HEK293T (cell line): ENCODE measurements at regions not wholly inside any gene's neighbourhood (a gene's known extent, or its start where the extent isn't known, plus 50 kb on each side); places are given as distances from the start of the nearest gene placed in this dataset.

Experiments
- ARNT ChIP-seq: fragments of 450-650 bp; IDR thresholded peaks from 2 replicates; pipeline ENCODE4 v1.6.1; 2017; ENCODE audit warnings: mild to moderate bottlenecking
- BHLHE40 ChIP-seq: fragments of 450-650 bp; IDR thresholded peaks from 2 replicates; pipeline ENCODE4 v1.6.1; 2016; ENCODE audit warnings: mild to moderate bottlenecking, moderate library complexity, borderline replicate concordance
- ELF4 ChIP-seq: fragments of 450-650 bp; IDR thresholded peaks from 2 replicates; pipeline ENCODE4 v1.6.1; 2017; ENCODE audit warnings: antibody characterized with exemption
- FOXA1 ChIP-seq: fragments of 450-650 bp; IDR thresholded peaks from 2 replicates; pipeline ENCODE4 v1.6.1; 2016; ENCODE audit warnings: mild to moderate bottlenecking
- FOXK2 ChIP-seq: fragments of 450-650 bp; IDR thresholded peaks from 2 replicates; pipeline ENCODE4 v1.6.1; 2016; ENCODE audit warnings: mild to moderate bottlenecking
- FOXM1 ChIP-seq: fragments of 450-650 bp; IDR thresholded peaks from 2 replicates; pipeline ENCODE4 v1.6.1; 2017; ENCODE audit warnings: mild to moderate bottlenecking, borderline replicate concordance
- HDGF ChIP-seq: fragments of 450-650 bp; IDR thresholded peaks from 2 replicates; pipeline ENCODE4 v1.6.1; 2017; ENCODE audit warnings: antibody characterized with exemption, borderline replicate concordance
- L3MBTL2 ChIP-seq: fragments of 450-650 bp; conservative IDR thresholded peaks from 2 replicates; pipeline ENCODE4 v1.6.1; 2016; ENCODE audit warnings: mild to moderate bottlenecking
- SP1 ChIP-seq: fragments of 450-650 bp; IDR thresholded peaks from 2 replicates; pipeline ENCODE4 v1.6.1; 2017
- SUZ12 ChIP-seq: fragments of 450-650 bp; IDR thresholded peaks from 2 replicates; pipeline ENCODE4 v1.6.1; 2016; ENCODE audit warnings: mild to moderate bottlenecking
- TARDBP ChIP-seq: fragments of 450-650 bp; IDR thresholded peaks from 2 replicates; pipeline ENCODE4 v1.6.1; 2016
- ZNF384 ChIP-seq: fragments of 450-650 bp; IDR thresholded peaks from 2 replicates; pipeline ENCODE4 v1.6.1; 2016
- TF ChIP-seq, protein P1 (sequence below): fragments of 450-650 bp; IDR thresholded peaks from 2 replicates; pipeline ENCODE4 v1.6.1; 2016

DNA sequence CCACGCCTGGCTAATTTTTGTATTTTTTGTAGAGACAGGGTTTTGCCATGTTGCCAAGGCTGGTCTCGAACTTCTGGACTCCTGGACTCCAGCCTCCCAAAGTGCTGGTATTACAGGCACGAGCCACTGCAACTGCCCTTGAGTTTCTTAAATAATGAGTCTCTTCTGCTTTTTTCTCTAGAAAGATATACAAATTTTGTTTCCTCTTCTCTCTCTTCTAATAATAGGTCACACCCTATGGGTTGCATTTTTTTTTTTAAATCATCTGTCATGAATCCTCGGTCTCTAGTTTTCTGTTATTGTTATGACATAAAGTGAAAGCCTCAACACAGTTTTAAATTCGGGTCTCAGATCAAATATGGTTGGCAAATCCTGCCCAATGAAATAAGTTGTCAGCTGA lies 111.2 kb downstream of the IL12A start:
- no peak for TF ChIP-seq SUZ12
- TF ChIP-seq ZNF384: no peak
- no peak for TF ChIP-seq BHLHE40
- TF ChIP-seq ARNT: no peak
- no peak for TF ChIP-seq FOXA1
- TF ChIP-seq TARDBP: no peak
- no peak for TF ChIP-seq SP1
- TF ChIP-seq FOXM1: no peak
- TF ChIP-seq ELF4: no peak
- TF ChIP-seq L3MBTL2: no peak
- no peak for TF ChIP-seq HDGF
- TF ChIP-seq, protein P1, sequence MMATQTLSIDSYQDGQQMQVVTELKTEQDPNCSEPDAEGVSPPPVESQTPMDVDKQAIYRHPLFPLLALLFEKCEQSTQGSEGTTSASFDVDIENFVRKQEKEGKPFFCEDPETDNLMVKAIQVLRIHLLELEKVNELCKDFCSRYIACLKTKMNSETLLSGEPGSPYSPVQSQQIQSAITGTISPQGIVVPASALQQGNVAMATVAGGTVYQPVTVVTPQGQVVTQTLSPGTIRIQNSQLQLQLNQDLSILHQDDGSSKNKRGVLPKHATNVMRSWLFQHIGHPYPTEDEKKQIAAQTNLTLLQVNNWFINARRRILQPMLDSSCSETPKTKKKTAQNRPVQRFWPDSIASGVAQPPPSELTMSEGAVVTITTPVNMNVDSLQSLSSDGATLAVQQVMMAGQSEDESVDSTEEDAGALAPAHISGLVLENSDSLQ: no peak
- TF ChIP-seq FOXK2: no peak
